CD14-positive monocyte (primary cell): ENCODE measurements at regions not wholly inside any gene's neighbourhood (a gene's known extent, or its start where the extent isn't known, plus 50 kb on each side); places are given as distances from the start of the nearest gene placed in this dataset.

Experiments
- DNase-seq, 3 donors: peaks; one replicate each; pipeline ENCODE4 v3.0.0-alpha.2; 2011 to 2022
- H2AFZ ChIP-seq: 2 replicates; pipeline ENCODE4 v1.6.0; 2012; ENCODE audit warnings: mild to moderate bottlenecking, low read depth, low read length, inconsistent platforms; ENCODE audit not compliant: insufficient read depth, poor library complexity, severe bottlenecking
- H3K27ac ChIP-seq, 2 donors: 1 replicate in 1 of 2; 2 replicates in 1 of 2; pipeline ENCODE4 v1.5.1; 2012 to 2013; ENCODE audit warnings: low read length in 2 of 2, control low read depth in 1 of 2, inconsistent platforms in 1 of 2, low read depth in 1 of 2, mild to moderate bottlenecking in 1 of 2
- H3K27me3 ChIP-seq, 2 donors: one replicate each; pipeline versions ENCODE4 v1.6.0 to v1.6.1; 2011 to 2013; ENCODE audit warnings: low read length in 2 of 2; ENCODE audit not compliant: control insufficient read depth in 2 of 2, insufficient read depth in 2 of 2
- H3K36me3 ChIP-seq, 2 donors: replicated peaks in 1 of 2; 1 replicate in 1 of 2; 2 replicates in 1 of 2; pipeline versions ENCODE4 v1.5.1 to v1.6.1; 2012 to 2013; ENCODE audit warnings: low read length in 2 of 2, control low read depth in 1 of 2, inconsistent platforms in 1 of 2, mild to moderate bottlenecking in 1 of 2; ENCODE audit not compliant: insufficient read depth in 2 of 2, control insufficient read depth in 1 of 2
- H3K4me1 ChIP-seq, 2 donors: 1 replicate in 1 of 2; 2 replicates in 1 of 2; pipeline versions ENCODE4 v1.5.1 to v1.6.1; 2012 to 2013; ENCODE audit warnings: low read length in 2 of 2, control low read depth in 1 of 2, inconsistent platforms in 1 of 2, mild to moderate bottlenecking in 1 of 2, moderate library complexity in 1 of 2; ENCODE audit not compliant: insufficient read depth in 2 of 2, control insufficient read depth in 1 of 2
- H3K4me2 ChIP-seq: replicated peaks from 2 replicates; pipeline ENCODE3; 2012; ENCODE audit warnings: low read length, moderate library complexity, mild to moderate bottlenecking; ENCODE audit not compliant: poor library complexity, severe bottlenecking; ENCODE audit errors: extremely low read depth
- H3K4me3 ChIP-seq, 3 experiments: fragments of 200-600 bp in 1 of 3; sonication (generic) in 1 of 3; replicated peaks in 1 of 3; 1 replicate in 2 of 3; 2 replicates in 1 of 3; pipeline ENCODE4 v1.5.1; 2011 to 2013; ENCODE audit warnings: low read length in 3 of 3, mild to moderate bottlenecking in 3 of 3, control low read depth in 2 of 3, low read depth in 2 of 3, inconsistent platforms in 1 of 3, moderate library complexity in 1 of 3
- H3K79me2 ChIP-seq: 2 replicates; pipeline ENCODE4 v1.6.0; 2012; ENCODE audit warnings: mild to moderate bottlenecking, control low read depth, inconsistent platforms, low read length, moderate library complexity; ENCODE audit not compliant: insufficient read depth
- H3K9ac ChIP-seq: 2 replicates; pipeline ENCODE4 v1.6.0; 2017; ENCODE audit warnings: low read length, mild to moderate bottlenecking; ENCODE audit not compliant: insufficient read depth, poor library complexity, severe bottlenecking
- H3K9me3 ChIP-seq, 2 donors: replicated peaks in 1 of 2; 1 replicate in 1 of 2; 2 replicates in 1 of 2; pipeline versions ENCODE4 v1.5.1 to v1.6.1; 2012 to 2013; ENCODE audit warnings: low read length in 2 of 2, control low read depth in 1 of 2; ENCODE audit not compliant: control insufficient read depth in 1 of 2, insufficient read depth in 1 of 2
- H4K20me1 ChIP-seq: 2 replicates; pipeline ENCODE4 v1.6.0; 2012; ENCODE audit warnings: mild to moderate bottlenecking, low read length, control low read depth, moderate library complexity; ENCODE audit not compliant: insufficient read depth
- H3K27ac Mint-ChIP-seq, 7 donors: one replicate each; pipeline ENCODE4 v1.8.0; 2020; ENCODE audit warnings: mild to moderate bottlenecking in 7 of 7, mixed read lengths in 7 of 7, moderate library complexity in 6 of 7, inconsistent platforms in 2 of 7
- H3K27me3 Mint-ChIP-seq, 3 donors: one replicate each; pipeline ENCODE4 v1.8.0; 2021 to 2022; ENCODE audit warnings: low read depth in 3 of 3, mild to moderate bottlenecking in 3 of 3, mixed read lengths in 3 of 3, moderate library complexity in 3 of 3, inconsistent platforms in 1 of 3
- H3K36me3 Mint-ChIP-seq, 2 donors: one replicate each; pipeline ENCODE4 v1.8.0; 2020; ENCODE audit warnings: mixed read lengths in 2 of 2, inconsistent platforms in 1 of 2, mild to moderate bottlenecking in 1 of 2
- H3K4me1 Mint-ChIP-seq: one replicate; pipeline ENCODE4 v1.8.0; 2020; ENCODE audit warnings: mild to moderate bottlenecking, mixed read lengths
- H3K4me3 Mint-ChIP-seq, 2 donors: one replicate each; pipeline ENCODE4 v1.8.0; 2020; ENCODE audit warnings: mild to moderate bottlenecking in 2 of 2, mixed read lengths in 2 of 2, moderate library complexity in 1 of 2
- H3K9me3 Mint-ChIP-seq, 7 donors: one replicate each; pipeline ENCODE4 v1.8.0; 2020 to 2022; ENCODE audit warnings: mixed read lengths in 7 of 7, mild to moderate bottlenecking in 6 of 7, moderate library complexity in 6 of 7, inconsistent platforms in 2 of 7
- CTCF ChIP-seq: fragments of 200-600 bp; IDR thresholded peaks from one replicate; pipeline ENCODE4 v1.8.0; 2022; ENCODE audit warnings: antibody characterized with exemption, mild to moderate bottlenecking
- WGBS: methylation state at CpG from one replicate; pipeline ENCODE4 v1.1.5; 2013; ENCODE audit warnings: missing lambda C conversion rate; ENCODE audit not compliant: insufficient coverage; 5-methylcytosine and 5-hydroxymethylcytosine counted together
- intact Hi-C, 2 donors: fragments of 100-400 bp; cut with micrococcal nuclease; formaldehyde crosslinking; loops; one replicate each; pipeline versions ENCODE4 v1.15.0 to v1.15.1; 2023

DNA sequence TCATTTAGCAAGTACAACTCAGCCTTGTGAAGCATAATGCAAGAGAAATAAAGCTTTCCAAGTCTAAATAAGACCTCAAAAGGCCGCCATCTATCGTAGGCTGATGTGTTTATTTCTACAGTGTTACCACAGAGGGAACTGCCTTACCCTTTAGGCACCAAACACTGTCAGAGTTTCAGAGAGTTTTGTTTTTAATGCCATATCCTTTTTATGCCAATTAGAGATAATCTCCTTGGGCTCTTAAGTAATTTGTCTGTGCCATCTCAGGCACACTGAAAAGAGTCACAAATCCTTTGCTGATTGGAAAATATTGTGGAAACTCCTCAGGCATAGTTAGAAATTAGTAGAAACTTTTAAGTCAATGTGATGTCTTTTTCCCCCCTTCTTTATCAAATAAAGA is 797.1 kb downstream of the SLC4A3 start:
- Histone ChIP-seq H3K27me3 (no peaks in the 10 kb centered on the region), H2AFZ (no peak overlapping the region), H3K4me1 (no peaks in the 10 kb centered on the region), H3K9ac (no peak overlapping the region), H3K9me3 (no peaks in the 10 kb centered on the region), H3K27ac (no peak overlapping the region), H4K20me1 (no peaks in the 10 kb centered on the region), H3K4me2 (no peak overlapping the region), H3K79me2 (no peaks in the 10 kb centered on the region), H3K4me3 (no peak overlapping the region), H3K36me3 (no peaks in the 10 kb centered on the region)
- Mint-ChIP-seq H3K4me3 (no peak overlapping the region), H3K27me3 (peaks cover 0 to 2% (median 1%) of the 10 kb centered on the region in 3 donors), H3K9me3 (peaks cover 0 to 7% (median 3%) of the 10 kb centered on the region in 7 donors), H3K4me1 (no peaks in the 10 kb centered on the region), H3K36me3 (no peaks in the 10 kb centered on the region), H3K27ac (no peak overlapping the region)
- no peak for TF ChIP-seq CTCF
- no peak for DNase-seq
- no CpG with 5 or more reads among the region's 2 CpGs for WGBS
- intact Hi-C loops = no loop called here

GRCh38 chr2:220432645-220433044 is 805.2 kb downstream of the SLC4A3 start:
- Histone ChIP-seq H3K4me3 (no peak overlapping the region), H3K27ac (no peak overlapping the region), H3K4me2 (no peak overlapping the region), H2AFZ (no peak overlapping the region), H3K9me3 (no peaks in the 10 kb centered on the region), H3K4me1 (no peaks in the 10 kb centered on the region), H3K36me3 (no peaks in the 10 kb centered on the region), H4K20me1 (no peaks in the 10 kb centered on the region), H3K79me2 (no peaks in the 10 kb centered on the region), H3K9ac (no peak overlapping the region), H3K27me3 (no peaks in the 10 kb centered on the region)
- 100% methylated on average over 1 of the region's 2 CpGs for WGBS
- Mint-ChIP-seq H3K9me3 (peaks cover 0 to 9% (median 3%) of the 10 kb centered on the region in 7 donors), H3K27ac (no peak overlapping the region), H3K4me1 (no peaks in the 10 kb centered on the region), H3K4me3 (no peak overlapping the region), H3K36me3 (no peaks in the 10 kb centered on the region), H3K27me3 (peaks cover 0 to 2% (median 0%) of the 10 kb centered on the region in 3 donors)
- intact Hi-C loops = no loop called here
- no peak for DNase-seq
- no peak for TF ChIP-seq CTCF
